ENCODE measurements at regions not wholly inside any gene's neighbourhood (a gene's known extent, or its start where the extent isn't known, plus 50 kb on each side); places are given as distances from the start of the nearest gene placed in this dataset.

- TF ChIP-seq CTCF (IDR thresholded peaks at IDR 0.05), result no peak
- no peak for TF ChIP-seq POLR2AphosphoS5 (IDR thresholded peaks at IDR 0.05)
Observed at GRCh38 chrX:13159886-13160285, 115.5 kb upstream of the FAM9C start.
